HG02678 (cell line): ENCODE measurements at regions not wholly inside any gene's neighbourhood (a gene's known extent, or its start where the extent isn't known, plus 50 kb on each side); places are given as distances from the start of the nearest gene placed in this dataset.

ENCODE experiments used
- ATAC-seq: cut with Tn5 transposase; IDR thresholded peaks from one replicate; pipeline ENCODE4 v1.9.1; 2021; ENCODE audit warnings: mild to moderate bottlenecking, moderate library complexity; ENCODE audit not compliant: unreplicated experiment

DNA sequence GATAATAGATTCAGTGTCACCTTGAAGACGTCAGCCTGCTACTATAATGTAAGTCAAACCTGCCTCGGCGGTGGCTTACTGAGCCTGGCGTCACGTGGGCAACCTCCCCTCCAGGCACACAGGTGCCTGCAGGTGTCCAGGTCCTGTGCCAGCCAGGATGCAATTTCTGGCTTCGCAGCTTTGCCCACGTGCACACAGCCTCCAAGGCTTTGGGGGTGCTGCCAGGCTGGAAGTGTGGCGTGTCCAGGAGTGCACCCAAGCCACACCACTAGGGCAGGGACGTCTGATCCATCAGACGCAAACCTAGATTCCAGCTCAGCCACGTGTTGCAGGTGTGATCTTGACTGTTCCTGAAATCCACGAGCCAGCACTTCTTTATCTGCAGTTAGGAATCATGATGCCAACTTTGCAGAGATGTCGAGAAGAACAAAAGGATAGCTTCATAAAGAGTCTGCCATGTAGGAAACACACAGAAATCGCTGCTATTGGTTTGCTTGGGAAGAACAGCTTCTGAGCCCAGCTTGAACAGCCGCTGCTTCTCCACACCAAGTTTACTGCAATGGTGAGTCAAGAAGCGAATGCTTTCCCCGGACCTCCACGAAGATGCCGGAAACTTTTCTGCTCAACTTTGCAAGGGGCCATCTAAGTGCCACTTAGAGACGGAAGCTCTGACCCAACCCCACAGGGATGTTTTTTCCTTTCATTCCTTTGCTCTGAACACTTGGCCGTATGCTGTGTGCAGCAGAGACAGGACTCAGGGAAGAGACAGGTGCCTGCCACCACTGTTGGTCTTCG is 84.2 kb upstream of the SALL3 start:
- ATAC-seq: no peak

DNA sequence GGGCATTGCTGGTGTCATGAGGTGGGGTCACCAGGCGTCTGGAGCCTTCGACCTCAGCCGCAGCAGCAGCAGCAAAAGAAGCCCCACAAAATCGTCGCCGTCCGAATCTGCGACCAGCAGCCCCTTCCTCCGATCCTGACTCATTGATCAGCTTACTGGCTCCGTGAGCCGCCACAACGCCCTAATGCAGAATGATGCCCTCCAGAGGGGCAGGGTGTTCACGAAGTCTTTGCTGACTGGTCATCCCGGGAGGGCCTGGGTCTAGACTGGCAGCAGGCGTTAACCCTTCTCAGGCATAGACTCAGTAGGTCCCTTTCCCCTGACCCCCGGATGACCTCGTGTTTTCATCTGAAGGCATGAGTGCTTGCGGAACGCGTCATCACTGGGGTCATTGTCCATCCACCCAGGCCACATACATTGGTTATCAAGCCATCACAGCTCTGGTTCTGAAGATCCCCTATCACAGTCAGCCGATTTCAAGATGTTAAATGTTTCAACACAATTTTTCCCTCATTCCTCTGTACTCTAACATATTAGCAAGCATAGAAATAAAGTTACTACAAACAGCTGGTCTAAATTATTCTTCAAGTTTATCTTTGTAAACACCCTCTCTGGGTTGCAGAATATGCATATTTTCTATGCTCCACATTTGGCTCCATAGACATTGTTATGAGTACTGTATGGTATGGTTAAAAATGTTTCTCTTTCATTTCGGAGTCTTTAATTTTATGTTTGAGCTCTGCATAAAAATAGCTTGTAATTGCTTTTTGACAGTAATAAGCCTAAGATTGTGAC is 83.3 kb upstream of the SALL3 start:
- no peak for ATAC-seq

DNA sequence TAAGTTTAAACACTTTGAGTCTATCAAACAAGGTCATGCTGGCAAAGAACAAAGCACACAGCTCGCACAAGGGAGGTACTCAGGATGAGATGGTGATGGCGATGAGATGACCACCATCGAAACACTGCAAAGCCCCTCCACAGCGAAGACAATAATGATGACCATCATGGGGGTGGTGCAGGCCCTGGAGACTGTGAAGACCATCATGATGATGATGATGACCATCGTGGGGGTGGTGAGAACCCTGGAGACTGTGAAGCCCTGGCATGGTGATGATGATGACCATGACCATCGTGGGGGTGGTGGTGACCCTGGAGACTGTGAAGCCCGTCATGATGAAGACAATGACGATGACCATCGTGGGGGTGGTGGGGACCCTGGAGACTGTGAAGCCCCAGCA is 81.6 kb upstream of the SALL3 start:
- no peak for ATAC-seq

DNA sequence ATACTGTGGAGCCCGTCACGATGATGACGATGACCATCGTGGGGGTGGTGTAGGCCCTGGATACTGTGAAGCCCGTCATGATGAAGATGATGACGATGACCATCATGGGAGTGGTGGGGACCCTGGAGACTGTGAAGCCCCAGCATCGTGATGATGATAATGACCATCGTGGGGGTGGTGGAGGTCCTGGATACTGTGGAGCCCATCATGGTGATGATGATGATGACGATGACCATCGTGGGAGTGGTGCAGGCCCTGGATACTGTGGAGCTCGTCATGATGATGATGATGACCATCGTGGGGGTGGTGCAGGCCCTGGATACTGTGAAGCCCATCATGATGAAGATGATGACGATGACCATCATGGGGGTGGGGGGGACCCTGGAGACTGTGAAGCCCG is 81.0 kb upstream of the SALL3 start:
- ATAC-seq: no peak

DNA sequence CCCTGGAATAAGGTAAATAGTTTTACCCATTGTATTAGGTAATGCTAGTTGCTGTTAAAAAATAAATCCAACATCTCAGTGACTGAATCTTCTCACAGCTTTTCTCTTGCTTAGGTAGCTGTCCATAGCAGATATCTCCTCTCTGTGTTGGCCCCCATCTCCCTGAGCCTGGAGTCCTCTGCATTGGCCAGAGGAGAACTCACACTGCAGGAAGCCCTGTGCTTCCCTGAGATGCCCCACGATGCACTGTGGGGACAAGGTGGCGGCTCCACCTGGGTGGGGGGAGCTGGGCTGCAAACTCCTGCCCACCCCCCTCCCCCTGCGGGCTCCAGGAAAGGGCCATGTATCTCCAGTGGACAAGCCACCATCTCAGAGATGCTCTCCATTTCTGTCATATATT is 80.4 kb upstream of the SALL3 start:
- ATAC-seq: no peak

DNA sequence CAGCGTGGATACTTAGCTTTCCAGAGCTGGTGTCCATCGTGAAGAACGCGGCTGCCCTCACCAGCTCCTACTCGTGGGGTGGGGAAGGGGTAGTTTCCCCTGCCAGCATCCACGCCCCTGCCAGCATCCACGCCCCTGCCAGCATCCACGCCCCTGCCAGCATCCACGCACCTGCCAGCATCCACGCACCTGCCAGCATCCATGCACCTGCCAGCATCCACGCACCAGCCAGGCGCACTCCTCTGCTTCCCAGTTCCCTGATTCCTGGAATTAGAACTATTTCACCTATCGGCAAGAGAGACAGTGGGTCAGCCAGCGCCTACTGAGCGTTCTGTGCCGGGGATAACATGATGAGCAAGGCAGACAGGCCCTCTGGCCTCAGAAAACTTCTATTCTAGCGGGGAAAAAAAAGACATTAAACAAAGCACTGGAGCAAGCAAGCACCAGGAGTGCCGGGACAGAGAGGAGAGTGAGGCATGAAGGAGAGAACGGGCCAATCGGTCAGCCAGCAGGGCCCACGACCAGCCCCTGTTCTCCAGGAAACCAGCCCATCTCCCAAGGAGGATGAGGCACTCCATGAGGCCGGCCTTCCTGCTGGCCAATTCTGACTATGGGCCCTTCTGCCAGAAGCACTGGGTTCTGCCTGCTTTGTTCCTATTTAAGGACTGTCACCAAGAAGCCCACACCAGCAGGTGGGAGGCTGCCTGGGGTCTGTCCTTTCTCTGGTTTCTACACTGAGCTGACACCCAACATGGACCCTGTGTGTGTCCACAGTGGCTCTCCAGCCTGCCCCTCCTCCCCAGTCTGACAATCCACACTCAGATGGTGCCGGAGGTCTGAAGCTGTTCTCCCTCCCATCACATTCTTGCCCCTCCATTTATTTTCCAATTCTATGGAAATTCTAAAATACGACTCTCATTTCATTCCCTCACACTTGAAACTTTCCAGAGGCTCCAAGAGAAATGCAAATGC is 78.4 kb upstream of the SALL3 start:
- no peak for ATAC-seq

DNA sequence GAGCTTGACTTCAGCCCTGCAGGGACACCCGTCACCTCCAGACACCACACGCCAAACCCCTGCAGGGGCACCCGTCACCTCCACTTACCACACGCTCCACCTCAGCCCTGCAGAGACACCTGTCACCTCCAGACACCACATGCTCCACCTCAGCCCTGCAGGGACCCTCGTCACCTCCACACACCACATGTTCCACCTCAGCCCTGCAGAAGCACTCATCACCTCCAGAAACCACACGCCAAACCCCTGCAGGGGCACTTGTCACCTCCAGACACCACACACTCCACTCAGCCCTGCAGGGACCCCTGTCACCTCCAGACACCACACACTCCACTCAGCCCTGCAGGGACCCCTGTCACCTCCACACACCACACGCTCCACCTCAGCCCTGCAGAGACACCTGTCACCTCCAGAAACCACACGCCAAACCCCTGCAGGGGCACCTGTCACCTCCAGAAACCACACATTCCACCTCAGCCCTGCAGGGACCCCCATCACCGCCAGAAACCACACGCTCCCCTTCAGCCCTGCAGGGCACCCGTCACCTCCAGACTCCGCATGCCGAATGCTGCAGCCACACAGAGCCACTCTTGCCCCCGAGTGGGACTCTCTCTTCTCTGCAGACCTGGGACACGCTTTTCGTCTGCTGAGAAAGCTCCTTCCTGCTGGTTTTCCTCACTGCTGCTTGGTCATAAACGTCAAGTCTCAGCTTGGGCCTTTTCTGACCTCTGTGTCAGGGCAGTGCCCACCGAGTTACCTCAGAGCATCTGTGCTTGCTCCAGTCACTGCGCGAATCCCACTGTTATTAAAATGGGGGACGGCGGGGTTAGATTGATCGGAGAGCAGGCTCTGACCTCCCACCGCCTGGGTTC is 77.5 kb upstream of the SALL3 start:
- ATAC-seq: no peak

DNA sequence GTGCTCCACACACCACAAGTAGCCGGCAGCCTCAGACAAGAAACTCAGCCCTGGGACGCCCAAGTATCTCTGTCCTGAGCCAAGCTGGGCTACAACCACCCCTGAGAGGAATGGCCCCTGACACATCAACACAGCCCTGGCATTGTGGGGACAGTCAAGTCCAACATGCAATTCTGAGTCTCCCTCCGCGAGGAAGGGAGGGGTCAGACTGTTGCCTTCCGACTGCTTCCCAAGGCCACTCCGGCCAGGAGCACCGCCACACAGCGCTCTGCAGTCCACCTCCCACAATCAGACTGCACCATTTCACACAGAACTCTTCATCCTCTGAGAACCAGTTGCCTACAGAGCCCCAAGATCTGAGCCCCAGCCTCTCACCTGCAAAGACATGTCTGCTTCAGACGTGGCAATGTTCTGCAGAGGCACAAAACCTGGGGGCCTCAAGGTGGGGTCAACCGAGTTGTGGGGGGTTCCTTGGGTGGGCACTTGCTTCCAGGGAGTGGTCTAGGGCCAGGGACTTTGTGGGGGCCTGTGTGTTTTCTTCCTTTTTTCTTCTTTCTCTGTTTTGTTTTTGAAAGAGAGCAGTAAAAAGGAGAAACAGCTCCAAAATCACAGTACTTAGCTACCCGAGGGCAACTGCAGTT is 76.7 kb upstream of the SALL3 start:
- no peak for ATAC-seq

DNA sequence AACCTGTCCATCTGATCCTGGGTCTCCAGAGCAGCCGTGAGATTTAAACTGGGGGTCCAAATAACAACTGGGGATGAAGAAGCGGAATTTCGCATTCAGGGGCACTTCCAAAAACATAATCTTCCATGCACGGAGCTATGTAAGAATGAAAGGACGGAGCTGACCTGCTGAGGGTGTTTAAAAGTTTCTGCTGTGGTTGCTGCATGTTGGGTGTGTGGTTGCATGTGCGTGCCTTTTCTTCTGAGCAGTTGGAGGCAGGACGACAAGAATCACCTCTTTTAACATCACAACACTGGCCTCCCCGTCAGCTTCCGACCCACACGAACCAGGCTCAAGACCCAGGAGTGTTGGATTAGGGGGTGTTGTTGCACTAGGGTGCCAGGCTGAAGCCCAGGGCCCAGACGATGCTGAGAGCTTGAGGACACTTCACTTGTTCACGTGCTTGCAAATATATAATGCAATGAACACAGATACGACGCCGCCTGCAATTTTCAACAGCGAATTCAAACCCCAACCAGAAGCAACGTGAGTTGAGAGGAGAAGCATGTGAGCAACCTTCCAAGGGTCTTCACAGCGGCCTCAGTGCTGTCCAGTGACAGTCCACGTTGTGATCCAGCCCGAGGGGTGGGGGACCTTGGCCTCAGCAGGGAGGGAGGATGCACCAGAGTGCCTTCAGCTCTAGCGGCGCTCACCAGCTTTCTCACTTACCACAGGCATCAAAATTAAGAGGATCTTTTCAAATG is 76.0 kb upstream of the SALL3 start:
- no peak for ATAC-seq

DNA sequence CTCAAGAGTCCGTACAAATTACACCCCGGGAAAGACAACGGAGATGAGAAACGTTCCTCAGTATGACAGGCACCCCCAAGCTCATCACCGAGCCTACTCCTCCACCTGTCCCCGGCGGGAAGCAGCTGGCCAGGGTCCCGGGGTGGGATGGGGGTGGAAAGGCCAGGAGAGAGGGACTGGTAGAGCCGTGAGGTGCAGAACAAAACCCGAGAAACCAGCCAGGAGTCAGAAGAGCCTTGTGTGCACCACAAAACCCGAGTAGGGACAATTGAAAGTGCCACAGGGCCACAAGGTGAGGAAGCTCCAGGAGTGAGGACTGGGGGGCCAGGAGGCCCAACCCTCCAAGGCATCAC is 75.5 kb upstream of the SALL3 start:
- ATAC-seq: no peak

DNA sequence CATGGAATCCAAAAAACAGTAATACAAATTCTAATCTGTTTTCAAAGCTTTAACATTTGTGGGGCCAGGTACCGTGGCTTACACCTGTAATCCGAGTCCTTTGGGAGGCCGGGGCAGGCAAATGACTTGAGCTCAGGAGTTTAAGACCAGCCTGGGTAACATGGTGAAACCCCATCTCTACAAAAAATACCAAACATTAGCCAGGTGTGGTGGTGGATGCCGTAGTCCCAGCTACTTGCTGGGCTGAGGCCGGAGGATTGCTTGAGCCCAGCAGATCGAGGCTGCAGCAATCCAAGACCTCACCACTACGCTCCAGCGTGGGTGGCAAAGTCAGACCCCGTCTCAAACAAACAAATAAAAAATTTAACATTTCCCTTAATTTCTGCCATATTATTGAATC is 74.3 kb upstream of the SALL3 start:
- ATAC-seq: no peak

DNA sequence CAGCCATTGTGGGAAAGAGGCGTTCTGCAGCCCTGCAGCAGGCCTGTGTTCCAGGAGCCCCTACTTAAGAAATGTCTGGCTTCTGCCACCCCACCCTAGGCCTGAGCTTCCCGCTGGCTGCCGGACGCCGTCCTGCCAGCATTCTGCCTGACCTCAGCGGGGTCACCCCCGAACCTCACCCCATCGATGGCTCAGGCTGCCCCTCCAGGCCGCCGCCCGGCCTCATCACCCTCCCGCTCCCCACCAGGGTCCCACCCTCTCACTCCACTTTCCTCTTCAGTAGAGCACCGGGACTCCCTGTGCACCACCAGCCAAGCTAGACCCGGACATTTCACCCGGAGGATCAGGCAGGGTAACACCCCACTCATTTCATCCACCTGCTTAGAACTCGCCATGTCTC is 73.6 kb upstream of the SALL3 start:
- no peak for ATAC-seq

DNA sequence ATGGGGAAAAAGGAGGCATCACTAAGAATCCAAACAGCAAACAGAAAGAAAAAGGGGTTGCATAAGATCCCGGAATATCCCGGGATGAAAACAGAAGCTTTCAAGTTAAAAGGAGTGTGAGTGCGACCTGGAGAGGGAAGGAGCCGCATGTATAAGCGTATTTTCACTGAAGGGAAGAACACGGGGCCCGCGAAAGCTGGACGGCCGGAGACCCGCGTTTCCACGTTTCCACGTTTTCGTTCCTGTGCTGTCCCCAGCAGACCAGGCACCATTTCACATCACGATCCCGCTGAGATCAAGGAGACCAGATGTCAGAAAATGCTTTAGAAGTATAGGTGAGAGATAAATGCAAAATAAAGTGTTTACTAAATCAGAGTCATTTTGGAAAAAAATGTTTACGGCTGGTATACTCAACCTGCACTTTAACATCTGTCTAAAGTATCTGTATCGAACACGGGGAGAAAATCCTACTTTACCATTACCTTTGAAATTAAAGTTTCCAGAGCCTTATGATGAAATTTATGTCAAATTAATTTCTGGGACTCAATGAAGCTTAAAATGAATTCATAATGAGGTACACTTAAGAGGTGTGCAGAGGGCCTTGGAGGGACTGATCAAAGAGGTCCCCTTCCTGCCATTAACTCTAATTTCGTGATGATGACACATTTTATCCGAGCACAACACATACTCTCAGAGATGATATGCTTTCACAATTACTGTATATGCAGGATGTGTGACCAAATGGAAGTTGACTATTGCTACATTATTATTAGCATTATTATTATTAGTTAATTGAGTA is 71.0 kb upstream of the SALL3 start:
- no peak for ATAC-seq

DNA sequence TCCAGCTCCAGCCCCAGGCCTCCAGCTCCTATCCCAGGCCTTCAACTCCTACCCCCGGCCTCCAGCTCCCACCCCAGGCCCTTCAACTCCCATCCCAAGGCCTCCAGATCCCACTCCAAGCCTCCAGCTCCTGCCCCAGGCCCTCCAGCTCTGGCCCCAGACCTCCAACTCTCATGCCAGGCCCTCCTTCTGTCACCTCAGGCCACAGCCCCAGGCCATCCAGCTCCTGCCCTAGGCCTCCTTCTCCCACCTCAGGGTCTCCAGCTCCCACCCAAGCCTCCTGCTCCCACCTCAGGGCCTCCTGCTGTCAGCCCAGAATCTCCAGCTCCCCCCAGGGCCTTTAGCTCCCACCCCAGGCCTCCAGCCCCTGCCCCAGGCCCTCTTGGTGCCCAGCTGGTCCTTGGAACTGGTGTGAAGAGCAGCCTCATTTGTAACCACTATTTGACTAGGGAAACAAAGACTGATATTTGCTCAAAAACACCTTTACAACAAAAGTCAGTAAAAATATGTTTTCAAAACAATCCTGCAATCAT is 67.8 kb upstream of the SALL3 start:
- no peak for ATAC-seq

DNA sequence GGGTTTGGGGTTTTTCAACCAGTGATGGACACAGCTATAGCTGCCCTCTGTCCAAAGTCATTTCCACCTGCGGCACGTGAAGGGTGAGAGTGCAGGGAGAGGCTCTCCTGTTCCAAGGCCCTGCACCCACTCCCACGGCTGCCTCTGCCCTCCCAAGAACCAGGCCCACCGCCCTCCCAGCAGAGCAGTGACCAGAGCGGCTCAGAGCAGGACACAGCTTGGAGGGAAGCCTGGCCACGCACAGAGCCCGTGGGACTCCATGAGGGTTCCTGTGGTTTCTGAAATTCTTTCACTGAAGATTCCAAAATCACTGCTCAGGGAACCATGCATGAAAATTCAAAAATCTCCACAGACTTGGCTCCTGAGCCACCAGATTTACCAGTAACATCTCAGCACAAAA is 67.3 kb upstream of the SALL3 start:
- ATAC-seq: no peak

DNA sequence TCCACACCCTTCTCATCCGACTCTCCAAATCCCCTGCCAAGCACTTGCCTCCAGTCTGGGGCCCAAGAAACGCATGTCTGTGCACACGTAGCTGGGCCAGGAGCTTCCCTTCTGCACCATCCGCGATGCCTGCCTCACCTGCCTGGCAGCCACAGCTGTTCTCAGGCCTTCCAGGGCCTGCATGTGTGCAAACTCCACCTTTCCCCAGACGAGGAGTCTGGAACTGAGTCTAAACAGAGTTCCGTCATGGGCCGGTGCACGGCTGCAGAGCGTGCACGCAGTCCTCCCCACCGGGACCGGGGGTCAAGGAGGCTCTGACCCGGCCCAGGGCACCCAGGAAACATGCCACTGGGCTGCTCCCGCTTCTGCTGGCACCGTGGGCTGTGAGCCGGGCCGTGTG is 66.8 kb upstream of the SALL3 start:
- ATAC-seq: no peak

DNA sequence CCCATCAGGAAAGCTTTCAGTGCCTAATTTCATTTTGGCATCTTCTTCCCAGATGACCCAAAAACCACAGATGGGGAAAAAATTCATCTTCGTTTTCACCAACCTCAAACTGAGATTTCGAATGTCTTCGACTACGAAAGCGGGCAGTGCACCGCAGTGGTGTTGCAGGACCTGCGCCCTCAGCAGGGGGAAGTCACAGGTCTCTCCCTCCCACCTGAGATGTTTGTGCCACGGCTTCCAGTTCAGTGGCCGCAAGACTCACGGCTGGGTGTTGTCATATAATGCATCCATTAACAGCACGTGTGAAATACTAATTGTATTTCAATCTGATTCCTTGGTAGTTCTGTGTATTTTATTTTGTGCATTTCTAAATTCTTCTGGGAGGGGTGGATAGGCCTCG is 66.2 kb upstream of the SALL3 start:
- ATAC-seq: no peak

DNA sequence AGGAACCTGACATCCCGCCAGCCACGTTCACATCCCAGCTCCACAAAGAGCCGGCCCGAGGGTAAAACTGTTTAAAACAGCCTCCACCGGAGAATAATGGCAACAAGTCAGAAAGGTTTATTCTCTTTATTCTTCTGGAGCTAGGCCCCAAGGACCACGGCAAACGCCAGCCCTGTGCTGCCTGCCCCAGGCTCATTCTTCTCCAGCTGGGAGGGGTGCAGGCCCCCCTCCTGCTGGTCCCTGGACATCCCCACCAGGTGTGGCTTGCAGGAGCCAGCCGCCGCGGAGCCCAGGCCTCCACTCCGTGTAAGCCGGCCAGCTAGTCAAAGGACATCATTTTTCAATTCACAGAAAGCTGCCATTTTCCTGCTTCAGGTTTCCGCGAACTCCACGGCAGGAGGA is 65.8 kb upstream of the SALL3 start:
- ATAC-seq: no peak
